ENCODE measurements at regions not wholly inside any gene's neighbourhood (a gene's known extent, or its start where the extent isn't known, plus 50 kb on each side); places are given as distances from the start of the nearest gene placed in this dataset.
"Not testable (repeated sequence)": the region's sequence is repeated elsewhere in the genome, so short reads cannot be mapped to it uniquely, and the experiment has no call there.

DNA sequence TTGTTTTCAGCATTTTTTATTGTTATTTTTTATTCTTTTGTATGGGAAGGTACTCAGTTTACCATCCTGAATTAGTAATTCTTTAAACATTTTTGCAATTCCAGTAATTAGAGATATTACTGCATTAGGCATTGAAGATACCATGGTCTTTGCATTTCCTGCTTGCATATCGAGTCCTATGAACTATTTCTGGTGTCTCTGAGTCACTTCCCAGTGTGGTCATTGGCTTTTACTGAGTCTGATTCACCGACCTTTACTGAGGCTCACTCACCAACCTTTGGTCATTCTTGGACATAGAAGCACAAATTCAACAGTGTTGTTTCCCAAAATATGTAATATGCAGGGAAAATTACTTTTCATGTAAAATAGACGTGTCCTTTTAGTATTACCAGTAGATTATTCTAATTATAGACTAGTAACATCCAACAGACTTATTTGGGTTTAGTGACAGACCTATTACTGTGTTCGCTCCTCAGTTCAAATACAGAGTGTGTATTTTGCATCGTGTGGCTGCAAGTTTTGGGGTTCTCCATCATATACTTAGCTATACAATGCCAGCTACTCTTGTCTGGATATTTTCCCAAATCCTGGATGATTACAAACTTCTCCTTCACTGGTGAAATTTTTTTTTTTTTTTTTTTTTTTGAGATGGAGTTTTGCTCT, 180.7 kb upstream of the PRSS1 start:
- DNase-seq (ENCODE audit: low read depth in 1 of 2, low spot score in 1 of 2) = no peak
- TF ChIP-seq JUND (IDR thresholded peaks at IDR 0.05; ENCODE audit: low read depth) = no peak
- in situ Hi-C loops (cut with HindIII; ENCODE audit: low pct_unique_long_range_greater_than_20kb, low sequenced_read_pairs) = no loop called here

DNA sequence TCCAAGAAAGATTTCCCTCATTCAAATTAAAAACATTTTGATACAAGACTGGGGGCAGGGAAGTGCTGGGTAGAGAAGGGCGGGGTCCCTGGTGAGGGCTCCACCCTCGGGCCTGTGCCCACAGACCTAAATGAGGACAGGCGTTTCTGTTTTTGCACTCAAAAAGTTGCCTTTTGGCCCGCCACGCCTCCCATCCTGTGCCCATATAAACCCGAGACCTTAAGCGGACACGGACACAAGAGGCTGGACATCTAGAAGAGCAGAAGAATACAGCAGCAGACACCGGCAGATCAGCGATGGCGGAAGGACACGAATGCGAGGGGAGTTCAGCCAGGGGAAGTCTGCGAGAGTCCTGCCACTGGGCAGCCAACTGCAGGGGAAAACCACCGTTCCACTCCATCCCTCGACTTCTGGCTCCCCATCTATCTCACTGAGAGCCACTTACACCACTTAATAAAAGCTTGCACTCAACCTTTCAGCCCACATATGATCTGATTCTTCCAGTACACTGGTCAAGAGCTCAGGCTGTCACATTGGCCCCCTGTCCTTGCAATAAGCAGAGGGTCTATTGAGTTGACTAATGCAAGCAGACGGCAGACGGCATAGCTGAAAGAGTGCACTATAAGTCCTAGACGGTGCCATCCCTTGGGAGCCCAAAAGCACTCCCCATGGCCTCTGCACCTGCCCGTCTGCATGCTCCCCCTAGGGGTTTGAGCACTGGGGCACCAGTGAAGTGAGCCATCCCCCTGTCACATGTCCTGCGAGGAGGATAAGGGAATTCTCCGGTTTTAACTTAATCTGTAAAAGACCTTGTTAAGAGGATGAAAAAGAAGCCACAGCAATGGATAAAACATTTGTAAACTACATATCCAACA, 181.8 kb upstream of the PRSS1 start:
- in situ Hi-C loops (cut with HindIII; ENCODE audit: low pct_unique_long_range_greater_than_20kb, low sequenced_read_pairs) = no loop called here
- no peak for TF ChIP-seq JUND (IDR thresholded peaks at IDR 0.05; ENCODE audit: low read depth)
- no peak for DNase-seq (ENCODE audit: low read depth in 1 of 2, low spot score in 1 of 2)

DNA sequence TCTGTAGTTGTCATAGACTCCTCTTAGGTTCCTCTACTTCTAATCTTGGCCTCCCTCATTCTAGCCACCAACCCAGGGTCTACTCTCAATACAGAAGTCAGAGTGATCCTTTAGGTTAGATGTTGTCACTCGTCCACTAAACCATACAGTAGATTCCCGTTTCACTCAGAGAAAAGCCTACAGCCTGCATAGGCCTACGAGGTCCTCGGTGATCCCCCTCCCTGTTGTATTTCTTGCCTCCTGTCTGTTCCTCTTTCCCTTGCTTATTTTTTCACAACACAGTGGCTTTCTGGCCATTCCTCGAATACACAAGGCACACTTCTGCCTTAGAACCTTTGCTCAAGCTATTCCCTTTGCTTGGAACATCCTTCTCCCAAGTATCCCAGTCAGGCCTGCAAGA, 183.0 kb upstream of the PRSS1 start:
- in situ Hi-C loops (cut with HindIII; ENCODE audit: low pct_unique_long_range_greater_than_20kb, low sequenced_read_pairs) = no loop called here
- DNase-seq (ENCODE audit: low read depth in 1 of 2, low spot score in 1 of 2) = no peak
- no peak for TF ChIP-seq JUND (IDR thresholded peaks at IDR 0.05; ENCODE audit: low read depth)

DNA sequence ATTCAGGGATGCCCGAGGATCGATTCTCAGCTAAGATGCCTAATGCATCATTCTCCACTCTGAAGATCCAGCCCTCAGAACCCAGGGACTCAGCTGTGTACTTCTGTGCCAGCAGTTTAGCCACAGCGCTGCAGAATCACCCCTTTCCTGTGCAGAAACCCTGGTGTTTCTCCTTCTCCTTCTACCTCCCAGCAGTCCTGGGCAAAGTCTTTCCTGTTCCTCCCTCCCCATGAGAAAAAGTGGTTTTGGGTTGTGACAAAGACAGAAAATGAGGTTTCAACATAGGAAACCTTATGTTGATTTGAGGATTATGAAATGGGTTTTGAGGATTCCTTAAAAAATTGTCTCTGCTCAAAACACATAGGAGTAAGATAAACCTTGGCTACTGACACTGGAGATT, 185.1 kb upstream of the PRSS1 start:
- DNase-seq (ENCODE audit: low read depth in 1 of 2, low spot score in 1 of 2); in situ Hi-C loops (cut with HindIII; ENCODE audit: low pct_unique_long_range_greater_than_20kb, low sequenced_read_pairs): not testable (repeated sequence)

DNA sequence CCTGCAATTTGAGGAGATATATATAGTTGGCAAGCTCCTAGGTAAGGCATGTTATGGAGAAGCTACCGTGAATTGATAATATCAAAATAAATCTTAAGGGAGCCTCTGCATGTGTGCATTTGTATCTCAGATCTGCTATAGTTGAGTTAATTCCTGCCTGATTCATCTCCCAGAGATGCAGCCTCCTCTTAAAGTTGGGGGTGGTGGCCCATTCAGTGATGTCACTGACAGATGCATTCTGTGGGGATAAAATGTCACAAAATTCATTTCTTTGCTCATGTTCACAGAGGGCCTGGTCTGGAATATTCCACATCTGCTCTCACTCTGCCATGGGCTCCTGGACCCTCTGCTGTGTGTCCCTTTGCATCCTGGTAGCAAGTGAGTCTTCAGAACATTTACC, 185.8 kb upstream of the PRSS1 start:
- no peak for TF ChIP-seq JUND (IDR thresholded peaks at IDR 0.05; ENCODE audit: low read depth)
- DNase-seq (ENCODE audit: low read depth in 1 of 2, low spot score in 1 of 2) = no peak
- in situ Hi-C loops (cut with HindIII; ENCODE audit: low pct_unique_long_range_greater_than_20kb, low sequenced_read_pairs) = no loop called here

DNA sequence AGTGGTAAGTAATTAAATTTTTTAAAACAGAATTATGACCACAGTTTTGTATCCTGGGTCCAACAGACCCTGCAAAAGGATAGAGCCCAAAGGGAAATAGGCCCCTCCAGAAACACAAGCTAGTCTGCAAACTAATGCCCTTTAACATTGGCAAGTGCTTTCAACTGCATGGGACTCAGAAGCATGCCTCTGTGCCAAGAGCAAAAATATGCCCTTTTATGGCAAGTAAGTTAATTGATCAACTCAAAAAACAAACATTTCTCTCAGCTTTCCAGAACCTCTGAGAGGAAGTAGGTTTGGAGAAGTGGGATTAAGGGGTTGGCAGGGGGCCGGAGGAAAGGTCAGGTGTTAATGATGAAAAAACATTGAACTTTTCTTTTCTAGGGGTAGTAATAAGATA, 186.6 kb upstream of the PRSS1 start:
- in situ Hi-C loops (cut with HindIII; ENCODE audit: low pct_unique_long_range_greater_than_20kb, low sequenced_read_pairs) = no loop called here

DNA sequence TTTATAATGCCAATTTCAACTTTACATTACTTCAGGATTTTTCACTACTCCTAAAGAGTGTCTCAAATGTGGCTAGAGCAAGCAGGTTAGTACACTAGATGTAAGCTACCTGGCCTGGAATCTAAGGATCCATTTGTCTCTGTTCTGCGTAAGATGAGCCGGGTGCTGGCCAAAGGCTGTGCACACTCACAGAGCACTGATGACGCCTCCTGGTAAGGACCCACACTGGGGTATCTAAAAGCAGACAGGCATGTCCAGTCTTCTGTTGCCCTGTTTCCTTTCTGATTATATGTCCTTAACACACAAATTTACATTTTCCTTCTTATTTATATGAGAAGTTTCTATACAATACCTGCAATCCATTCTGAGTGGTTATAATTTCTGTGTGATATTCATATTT, 187.9 kb upstream of the PRSS1 start:
- in situ Hi-C loops (cut with HindIII; ENCODE audit: low pct_unique_long_range_greater_than_20kb, low sequenced_read_pairs); DNase-seq (ENCODE audit: low read depth in 1 of 2, low spot score in 1 of 2): not testable (repeated sequence)

More for the DNA sequence above, 186.6 kb upstream of the PRSS1 start:
- no peak for DNase-seq (ENCODE audit: low read depth in 1 of 2, low spot score in 1 of 2)
- TF ChIP-seq JUND (IDR thresholded peaks at IDR 0.05; ENCODE audit: low read depth) = no peak

DNA sequence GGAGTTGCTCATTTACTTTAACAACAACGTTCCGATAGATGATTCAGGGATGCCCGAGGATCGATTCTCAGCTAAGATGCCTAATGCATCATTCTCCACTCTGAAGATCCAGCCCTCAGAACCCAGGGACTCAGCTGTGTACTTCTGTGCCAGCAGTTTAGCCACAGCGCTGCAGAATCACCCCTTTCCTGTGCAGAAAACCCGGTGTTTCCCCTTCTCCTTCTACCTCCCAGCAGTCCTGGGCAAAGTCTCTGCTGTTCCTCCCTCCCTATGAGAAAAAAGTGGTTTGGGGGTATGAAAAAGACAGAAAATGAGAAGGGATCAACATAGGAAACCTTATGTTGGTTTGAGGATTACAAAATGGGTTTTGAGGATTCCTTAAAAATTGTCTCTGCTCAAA, 188.5 kb upstream of the PRSS1 start:
- DNase-seq (ENCODE audit: low read depth in 1 of 2, low spot score in 1 of 2); in situ Hi-C loops (cut with HindIII; ENCODE audit: low pct_unique_long_range_greater_than_20kb, low sequenced_read_pairs): not testable (repeated sequence)

DNA sequence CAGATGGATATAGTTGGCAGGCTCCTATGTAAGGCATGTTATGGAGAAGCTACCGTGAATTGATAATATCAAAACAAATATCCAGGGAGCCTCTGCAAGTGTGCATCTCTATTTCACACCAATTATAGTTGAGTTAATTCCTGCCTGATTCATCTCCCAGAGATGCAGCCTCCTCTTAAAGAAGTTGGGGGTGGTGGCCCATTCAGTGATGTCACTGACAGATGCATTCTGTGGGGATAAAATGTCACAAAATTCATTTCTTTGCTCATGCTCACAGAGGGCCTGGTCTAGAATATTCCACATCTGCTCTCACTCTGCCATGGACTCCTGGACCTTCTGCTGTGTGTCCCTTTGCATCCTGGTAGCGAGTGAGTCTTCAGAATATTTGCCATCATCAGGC, 189.1 kb upstream of the PRSS1 start:
- no peak for DNase-seq (ENCODE audit: low read depth in 1 of 2, low spot score in 1 of 2)
- in situ Hi-C loops (cut with HindIII; ENCODE audit: low pct_unique_long_range_greater_than_20kb, low sequenced_read_pairs) = no loop called here
- TF ChIP-seq JUND (IDR thresholded peaks at IDR 0.05; ENCODE audit: low read depth) = no peak

DNA sequence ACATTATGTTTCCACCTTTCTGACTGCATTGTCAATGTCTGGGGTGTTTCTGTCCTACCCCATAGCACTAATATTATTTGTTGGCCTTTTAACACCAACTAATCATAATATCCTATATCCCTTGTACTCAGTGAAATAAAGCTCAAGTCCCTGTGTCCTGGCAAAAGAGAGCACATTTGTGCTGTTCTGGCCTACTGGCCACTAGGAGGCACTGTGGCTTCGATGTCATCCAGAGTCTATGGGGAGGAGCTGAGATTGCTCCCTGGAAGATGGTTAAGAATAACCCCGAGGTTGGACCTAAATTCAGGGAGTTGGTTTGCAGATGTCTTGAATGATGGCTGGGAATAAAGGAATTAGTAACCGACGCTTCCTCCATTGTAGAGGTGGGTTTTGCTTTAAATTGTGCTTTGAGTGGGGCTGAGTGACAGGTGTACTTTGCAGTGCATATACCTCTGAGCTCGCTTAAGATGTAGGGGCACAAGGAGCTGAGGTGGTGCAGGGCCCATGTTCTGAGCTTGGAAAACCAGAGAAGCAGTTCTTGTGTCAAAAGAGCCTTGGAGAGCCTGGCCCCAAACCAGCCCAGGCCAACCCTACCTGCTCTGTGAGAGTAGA, 191.2 kb upstream of the PRSS1 start:
- in situ Hi-C loops (cut with HindIII; ENCODE audit: low pct_unique_long_range_greater_than_20kb, low sequenced_read_pairs) = no loop called here
- TF ChIP-seq JUND (IDR thresholded peaks at IDR 0.05; ENCODE audit: low read depth) = no peak
- DNase-seq (ENCODE audit: low read depth in 1 of 2, low spot score in 1 of 2) = peak in 1 of 2 experiments; percentile 34

DNA sequence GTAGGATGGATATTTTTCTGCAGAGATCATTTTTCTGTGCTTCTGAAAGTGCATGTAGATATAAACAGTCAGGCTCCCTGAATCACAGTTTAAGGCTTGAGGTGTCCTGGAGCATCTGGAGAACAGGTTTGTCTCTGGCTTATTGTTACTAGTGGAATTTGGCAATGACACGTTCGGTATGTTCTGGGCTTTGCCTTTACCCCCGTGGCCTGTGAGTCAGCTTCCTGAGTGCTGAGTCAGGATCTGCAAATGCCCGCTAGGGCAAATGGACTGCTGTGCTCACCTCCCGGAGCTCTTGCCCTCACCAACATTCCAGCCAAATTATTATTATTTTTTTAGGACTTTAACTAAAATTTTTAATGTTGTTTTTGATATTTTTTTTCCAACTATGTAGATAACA, 192.5 kb upstream of the PRSS1 start:
- in situ Hi-C loops (cut with HindIII; ENCODE audit: low pct_unique_long_range_greater_than_20kb, low sequenced_read_pairs) = no loop called here
- no peak; the same call in 1 of the 2 replicates for TF ChIP-seq JUND (IDR thresholded peaks at IDR 0.05; ENCODE audit: low read depth)
- peak; percentile 21 to 83 for DNase-seq (ENCODE audit: low read depth in 1 of 2, low spot score in 1 of 2)

DNA sequence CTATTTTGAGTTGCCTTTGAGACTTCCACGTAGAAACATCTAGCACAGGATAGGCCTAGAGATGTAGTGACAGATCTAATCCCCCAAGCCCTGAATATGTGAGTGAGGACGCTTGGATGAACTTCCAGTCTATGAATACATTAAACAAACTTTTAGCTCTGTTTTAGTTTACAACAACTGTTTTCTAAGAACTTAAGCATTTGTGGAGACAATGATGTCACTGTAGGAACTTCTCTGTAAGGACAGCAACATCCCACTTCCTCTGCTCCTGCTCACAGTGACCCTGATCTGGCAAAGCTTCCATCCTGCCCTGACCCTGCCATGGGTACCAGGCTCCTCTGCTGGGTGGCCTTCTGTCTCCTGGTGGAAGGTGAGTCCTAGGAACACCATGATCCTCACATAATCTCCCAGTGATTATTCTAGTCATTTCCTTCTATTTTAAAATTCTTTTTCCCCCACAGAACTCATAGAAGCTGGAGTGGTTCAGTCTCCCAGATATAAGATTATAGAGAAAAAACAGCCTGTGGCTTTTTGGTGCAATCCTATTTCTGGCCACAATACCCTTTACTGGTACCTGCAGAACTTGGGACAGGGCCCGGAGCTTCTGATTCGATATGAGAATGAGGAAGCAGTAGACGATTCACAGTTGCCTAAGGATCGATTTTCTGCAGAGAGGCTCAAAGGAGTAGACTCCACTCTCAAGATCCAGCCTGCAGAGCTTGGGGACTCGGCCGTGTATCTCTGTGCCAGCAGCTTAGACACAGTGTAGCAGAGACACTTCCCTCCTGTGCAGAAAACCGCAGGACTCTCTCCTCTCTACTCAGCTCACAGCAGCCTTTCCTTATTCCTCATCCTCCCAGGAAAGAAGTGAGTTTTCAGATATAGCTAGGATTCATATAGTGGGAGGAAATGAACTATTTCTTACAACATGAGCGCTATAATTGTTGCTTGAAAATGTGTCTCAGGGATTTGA, 194.4 kb upstream of the PRSS1 start:
- TF ChIP-seq JUND (IDR thresholded peaks at IDR 0.05; ENCODE audit: low read depth) = no peak
- in situ Hi-C loops (cut with HindIII; ENCODE audit: low pct_unique_long_range_greater_than_20kb, low sequenced_read_pairs) = no loop called here
- DNase-seq (ENCODE audit: low read depth in 1 of 2, low spot score in 1 of 2) = no peak

Measured in T47D (cell line).